Thyroid gland (tissue), 4 donors: ENCODE measurements at regions not wholly inside any gene's neighbourhood (a gene's known extent, or its start where the extent isn't known, plus 50 kb on each side); places are given as distances from the start of the nearest gene placed in this dataset.

Source experiments
- DNase-seq, 2 donors: peaks; one replicate each; pipeline ENCODE4 v3.0.0-alpha.2; 2019
- H3K27ac ChIP-seq, 3 donors: fragments of 200-600 bp; sonication (generic); 1 replicate in 2 of 3; 2 replicates in 1 of 3; pipeline ENCODE4 v1.5.1; 2016 to 2019; ENCODE audit warnings: mild to moderate bottlenecking in 1 of 3, moderate library complexity in 1 of 3
- H3K27me3 ChIP-seq: fragments of 200-600 bp; sonication (generic); one replicate; pipeline ENCODE4 v1.5.1; 2019
- H3K36me3 ChIP-seq, 2 donors: fragments of 200-600 bp; sonication (generic); one replicate each; pipeline ENCODE4 v1.5.1; 2016 to 2019
- H3K4me1 ChIP-seq, 2 donors: fragments of 200-600 bp; sonication (generic); one replicate each; pipeline ENCODE4 v1.5.1; 2017 to 2019
- H3K4me3 ChIP-seq, 3 donors: fragments of 200-600 bp; sonication (generic); replicated peaks in 1 of 3; 1 replicate in 2 of 3; 2 replicates in 1 of 3; pipeline ENCODE4 v1.5.1; 2016; ENCODE audit warnings: mild to moderate bottlenecking in 1 of 3
- H3K9me3 ChIP-seq: fragments of 200-600 bp; sonication (generic); one replicate; pipeline ENCODE4 v1.5.1; 2017
- POLR2A ChIP-seq, 2 donors: fragments of 450-650 bp; IDR thresholded peaks; one replicate each; pipeline ENCODE4 v1.6.1; 2017; ENCODE audit warnings: antibody characterized with exemption in 2 of 2, mild to moderate bottlenecking in 2 of 2, moderate library complexity in 1 of 2
- WGBS, 2 donors: methylation state at CpG; one replicate each; pipeline ENCODE4 v1.1.5; 2017; 5-methylcytosine and 5-hydroxymethylcytosine counted together
- intact Hi-C: fragments of 100-400 bp; cut with DNase I; formaldehyde crosslinking; loops from one replicate; pipeline ENCODE4 v1.15.1; 2023
- TF ChIP-seq, protein P1 (sequence below), 6 experiments: fragments of 200-600 bp in 3 of 6; fragments of 450-650 bp in 3 of 6; sonication (generic) in 3 of 6; IDR thresholded peaks; one replicate each; pipeline ENCODE4 v1.5.1; 2016 to 2019; ENCODE audit warnings: antibody characterized with exemption in 6 of 6, mild to moderate bottlenecking in 2 of 6, inconsistent platforms in 1 of 6, moderate library complexity in 1 of 6

DNA sequence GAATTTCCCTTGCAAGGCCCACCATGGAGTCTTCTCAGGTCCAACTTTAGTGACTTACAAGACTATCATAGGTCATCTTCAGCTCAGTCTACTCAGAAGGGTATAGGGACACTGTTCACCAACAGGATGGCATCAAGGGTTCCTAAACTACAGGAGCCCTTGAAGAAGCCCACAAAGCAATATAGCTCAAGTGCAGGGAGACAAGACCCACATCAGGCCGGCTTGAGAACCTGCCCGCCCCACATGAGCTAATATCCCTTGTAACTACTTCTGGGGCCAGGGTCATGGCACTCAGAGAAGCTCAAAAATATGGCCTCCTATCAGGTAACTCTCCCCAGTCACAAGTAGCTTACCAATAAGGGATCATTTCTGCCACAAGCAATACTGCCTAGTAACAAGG lies 249.9 kb downstream of the CDK5RAP2 start:
- intact Hi-C loops = no loop called here
- no peaks in the 10 kb centered on the region for H3K36me3 ChIP-seq
- H3K4me1 ChIP-seq = no peaks in the 10 kb centered on the region
- no peaks in the 10 kb centered on the region for H3K9me3 ChIP-seq
- H3K4me3 ChIP-seq = no peak overlapping the region
- 92 to 96% methylated on average over 2 of the region's 2 CpGs for WGBS, 2 donors
- TF ChIP-seq POLR2A (IDR thresholded peaks at IDR 0.05) = no peak
- DNase-seq = no peak
- H3K27ac ChIP-seq = no peak overlapping the region
- H3K27me3 ChIP-seq = no peaks in the 10 kb centered on the region

DNA sequence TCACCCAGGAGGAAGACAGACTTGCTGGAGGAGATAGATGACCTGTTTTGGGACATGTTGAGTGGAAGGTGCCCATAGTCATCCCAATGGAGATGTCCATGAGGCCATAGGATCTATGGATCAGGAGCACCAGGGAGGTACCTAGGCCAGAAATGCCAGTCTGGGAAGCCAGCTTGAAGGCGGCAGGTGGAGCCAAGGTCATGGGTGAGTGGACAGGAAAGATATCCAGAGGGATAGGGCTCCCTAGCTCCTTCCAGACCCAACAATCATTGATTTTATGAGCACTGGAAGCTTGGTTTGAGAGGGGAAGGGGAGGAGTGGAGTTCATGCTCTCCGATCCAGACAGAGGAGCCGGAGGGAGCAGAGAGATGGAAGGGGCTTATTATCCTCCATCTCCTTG lies 252.6 kb downstream of the CDK5RAP2 start:
- intact Hi-C loops = no loop called here
- H3K4me3 ChIP-seq = no peak overlapping the region
- H3K36me3 ChIP-seq = no peaks in the 10 kb centered on the region
- H3K9me3 ChIP-seq = no peaks in the 10 kb centered on the region
- no peaks in the 10 kb centered on the region for H3K4me1 ChIP-seq
- WGBS, 2 donors = 86 to 87% methylated on average over 3 of the region's 3 CpGs
- no peak for DNase-seq
- no peaks in the 10 kb centered on the region for H3K27me3 ChIP-seq
- no peak for TF ChIP-seq POLR2A (IDR thresholded peaks at IDR 0.05)
- TF ChIP-seq, protein P1, sequence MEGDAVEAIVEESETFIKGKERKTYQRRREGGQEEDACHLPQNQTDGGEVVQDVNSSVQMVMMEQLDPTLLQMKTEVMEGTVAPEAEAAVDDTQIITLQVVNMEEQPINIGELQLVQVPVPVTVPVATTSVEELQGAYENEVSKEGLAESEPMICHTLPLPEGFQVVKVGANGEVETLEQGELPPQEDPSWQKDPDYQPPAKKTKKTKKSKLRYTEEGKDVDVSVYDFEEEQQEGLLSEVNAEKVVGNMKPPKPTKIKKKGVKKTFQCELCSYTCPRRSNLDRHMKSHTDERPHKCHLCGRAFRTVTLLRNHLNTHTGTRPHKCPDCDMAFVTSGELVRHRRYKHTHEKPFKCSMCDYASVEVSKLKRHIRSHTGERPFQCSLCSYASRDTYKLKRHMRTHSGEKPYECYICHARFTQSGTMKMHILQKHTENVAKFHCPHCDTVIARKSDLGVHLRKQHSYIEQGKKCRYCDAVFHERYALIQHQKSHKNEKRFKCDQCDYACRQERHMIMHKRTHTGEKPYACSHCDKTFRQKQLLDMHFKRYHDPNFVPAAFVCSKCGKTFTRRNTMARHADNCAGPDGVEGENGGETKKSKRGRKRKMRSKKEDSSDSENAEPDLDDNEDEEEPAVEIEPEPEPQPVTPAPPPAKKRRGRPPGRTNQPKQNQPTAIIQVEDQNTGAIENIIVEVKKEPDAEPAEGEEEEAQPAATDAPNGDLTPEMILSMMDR (IDR thresholded peaks at IDR 0.05) = no peak
- no peak overlapping the region for H3K27ac ChIP-seq

DNA sequence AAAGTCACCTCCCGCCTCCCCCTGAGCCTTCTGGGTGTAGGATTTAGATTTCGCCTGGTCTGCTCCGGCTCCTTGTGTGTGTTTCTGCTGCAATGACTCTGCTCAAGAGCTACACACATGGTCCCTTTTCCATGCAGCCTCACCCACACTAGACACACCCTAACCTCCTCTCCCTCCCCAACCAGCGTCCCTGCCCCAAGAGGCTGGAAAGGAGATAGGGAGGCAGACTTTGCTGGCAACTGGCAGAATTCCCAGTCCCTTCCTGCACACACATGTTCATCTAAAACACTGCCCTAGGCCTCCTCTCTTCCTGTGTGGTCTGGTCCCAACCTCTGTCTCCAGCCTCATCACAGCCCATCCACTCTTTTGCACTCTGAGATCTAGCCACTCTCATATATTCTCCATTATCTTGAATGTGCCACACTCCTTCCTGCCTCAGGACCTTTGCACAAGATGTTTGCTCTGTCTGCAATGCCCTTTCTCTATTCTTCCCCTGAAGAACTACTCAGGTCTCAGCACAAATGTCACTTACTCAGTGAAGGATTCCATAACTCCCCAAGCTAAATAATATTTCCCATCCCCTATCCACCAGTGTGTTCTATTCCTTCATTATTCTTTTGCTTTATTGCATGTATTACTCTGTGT lies 253.8 kb downstream of the CDK5RAP2 start:
- TF ChIP-seq, protein P1 (IDR thresholded peaks at IDR 0.05) = no peak
- no peak for TF ChIP-seq POLR2A (IDR thresholded peaks at IDR 0.05)
- Histone ChIP-seq H3K9me3 (no peaks in the 10 kb centered on the region), H3K27me3 (no peaks in the 10 kb centered on the region), H3K27ac (no peak overlapping the region), H3K36me3 (no peaks in the 10 kb centered on the region), H3K4me3 (no peak overlapping the region), H3K4me1 (no peaks in the 10 kb centered on the region)
- 76 to 89% methylated on average over 4 of the region's 4 CpGs for WGBS, 2 donors
- no peak for DNase-seq
- intact Hi-C loops = no loop called here

DNA sequence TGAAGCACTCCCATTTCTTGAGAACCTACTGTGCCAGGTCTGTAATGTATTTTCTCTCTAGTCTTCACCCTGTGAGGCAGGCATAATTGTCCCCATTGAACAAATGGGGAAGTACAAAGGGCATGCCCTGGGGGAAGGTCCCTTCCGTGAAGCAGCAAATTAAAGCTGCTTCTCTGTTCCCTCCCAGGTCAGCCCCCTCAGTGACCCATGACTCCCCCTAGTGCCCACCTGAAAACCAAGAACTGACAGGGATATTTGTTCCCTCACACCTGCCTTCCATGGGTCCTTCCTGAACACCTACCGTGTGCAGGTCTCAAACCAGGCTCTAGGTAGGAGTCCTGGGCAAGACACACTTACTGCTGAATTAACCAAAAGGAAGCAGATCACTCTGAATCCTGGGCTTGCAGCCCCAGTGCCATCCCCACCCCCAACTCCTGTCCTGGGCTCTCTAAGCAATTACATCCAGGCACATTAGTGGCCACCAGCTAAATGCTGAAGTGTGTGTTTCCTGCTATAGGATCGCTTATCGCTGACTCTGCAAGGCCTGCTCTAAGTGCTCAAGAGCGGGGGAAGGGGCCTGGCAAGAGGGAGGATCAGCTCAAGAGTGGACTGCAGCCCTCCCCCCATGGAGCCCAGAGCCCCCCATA lies 254.8 kb downstream of the CDK5RAP2 start:
- no peaks in the 10 kb centered on the region for H3K27me3 ChIP-seq
- TF ChIP-seq POLR2A (IDR thresholded peaks at IDR 0.05) = no peak
- TF ChIP-seq, protein P1 (IDR thresholded peaks at IDR 0.05) = no peak
- intact Hi-C loops = no loop called here
- no peak overlapping the region for H3K27ac ChIP-seq
- 40 to 41% methylated on average over 5 of the region's 5 CpGs for WGBS, 2 donors
- no peaks in the 10 kb centered on the region for H3K9me3 ChIP-seq
- DNase-seq = no peak
- H3K36me3 ChIP-seq = no peaks in the 10 kb centered on the region
- H3K4me3 ChIP-seq = no peak overlapping the region
- H3K4me1 ChIP-seq = no peaks in the 10 kb centered on the region

DNA sequence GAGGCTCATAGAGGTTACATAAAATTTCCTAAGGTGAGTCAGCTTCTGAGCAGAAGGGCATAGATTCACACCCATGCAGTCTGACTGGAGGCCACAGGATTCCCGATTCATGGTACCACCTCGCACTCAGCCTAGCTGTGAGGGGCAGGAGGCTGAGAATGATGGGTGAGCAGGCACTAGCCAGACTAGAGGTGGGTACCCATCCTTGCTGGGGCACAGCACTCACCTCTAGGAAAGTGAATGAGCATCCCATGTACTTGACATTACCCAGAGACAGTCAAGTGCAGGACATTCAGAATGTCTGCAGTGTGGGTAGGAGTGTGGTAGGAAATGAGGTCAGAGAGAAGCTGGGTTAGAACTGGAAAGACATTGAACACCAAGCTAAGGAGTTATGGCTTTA lies 255.5 kb downstream of the CDK5RAP2 start:
- Histone ChIP-seq H3K4me3 (no peak overlapping the region), H3K9me3 (no peaks in the 10 kb centered on the region), H3K36me3 (no peaks in the 10 kb centered on the region), H3K4me1 (no peaks in the 10 kb centered on the region), H3K27me3 (no peaks in the 10 kb centered on the region), H3K27ac (no peak overlapping the region)
- intact Hi-C loops = no loop called here
- DNase-seq = no peak
- TF ChIP-seq, protein P1 (IDR thresholded peaks at IDR 0.05) = no peak
- no peak for TF ChIP-seq POLR2A (IDR thresholded peaks at IDR 0.05)
- 97 to 100% methylated on average over 2 of the region's 2 CpGs for WGBS, 2 donors
